Right lobe of liver (tissue), 6 donors: ENCODE measurements at regions not wholly inside any gene's neighbourhood (a gene's known extent, or its start where the extent isn't known, plus 50 kb on each side); places are given as distances from the start of the nearest gene placed in this dataset.

ENCODE experiments used
- ATAC-seq, 4 donors: fragments of 200-7000 bp; cut with Tn5 transposase; one replicate each; pipeline ENCODE4 v1.9.1; 2020; ENCODE audit warnings: mild to moderate bottlenecking in 4 of 4, moderate library complexity in 4 of 4
- DNase-seq, 3 donors: peaks; one replicate each; pipeline ENCODE4 v3.0.0-alpha.2; 2020
- H3K27ac ChIP-seq, 3 donors: fragments of 200-600 bp; one replicate each; pipeline ENCODE4 v1.8.0; 2022
- H3K27me3 ChIP-seq, 2 donors: fragments of 200-600 bp; one replicate each; pipeline ENCODE4 v1.8.0; 2022
- H3K36me3 ChIP-seq, 4 donors: fragments of 200-600 bp; sonication (generic) in 1 of 4; one replicate each; pipeline versions ENCODE4 v1.5.1 to v1.8.0; 2017 to 2022; ENCODE audit warnings: control low read depth in 1 of 4
- H3K4me1 ChIP-seq, 4 donors: fragments of 200-600 bp; sonication (generic) in 1 of 4; one replicate each; pipeline versions ENCODE4 v1.5.1 to v1.8.0; 2017 to 2022; ENCODE audit warnings: control low read depth in 1 of 4
- H3K4me3 ChIP-seq, 3 donors: fragments of 200-600 bp; one replicate each; pipeline ENCODE4 v1.8.0; 2022
- H3K9me3 ChIP-seq, 4 donors: fragments of 200-600 bp; sonication (generic) in 1 of 4; one replicate each; pipeline versions ENCODE4 v1.5.1 to v1.8.0; 2017 to 2022; ENCODE audit warnings: control low read depth in 1 of 4
- CTCF ChIP-seq, 4 donors: fragments of 200-600 bp in 3 of 4; fragments of 450-650 bp in 1 of 4; IDR thresholded peaks; one replicate each; pipeline versions ENCODE4 v1.5.1 to v1.8.0; 2016 to 2022; ENCODE audit warnings: antibody characterized with exemption in 4 of 4, mild to moderate bottlenecking in 2 of 4
- POLR2A ChIP-seq: fragments of 450-650 bp; IDR thresholded peaks from one replicate; pipeline ENCODE4 v1.6.1; 2017; ENCODE audit warnings: antibody characterized with exemption, mild to moderate bottlenecking
- WGBS: methylation state at CpG from one replicate; pipeline ENCODE4 v1.1.6; 2018; ENCODE audit warnings: low coverage, low lambda C conversion rate; ENCODE audit not compliant: insufficient coverage; ENCODE audit errors: missing lambda C conversion rate; 5-methylcytosine and 5-hydroxymethylcytosine counted together
- intact Hi-C, 2 donors: fragments of 100-400 bp; cut with DNase I; formaldehyde crosslinking; loops; one replicate each; pipeline versions ENCODE4 v1.11.2 to v1.14.1; 2022
- donor health status: DM: no; HTN: yes; CAD: no.
- donor health status: DM: no; HTN: no; CAD: no.
- donor health status: DM: no; HTN: no; CAD: no.
- donor health status: DM: no; HTN: yes; CAD: no.
- donor health status: DM: no; HTN: yes; CAD: no.

GRCh38 chr12:31834150-31834549, 105.3 kb upstream of the AMN1 start:
- TF ChIP-seq POLR2A: no peak
- TF ChIP-seq CTCF (IDR thresholded peaks at IDR 0.05): no peak
- H3K4me3 ChIP-seq: no peak overlapping the region
- DNase-seq: no peak
- no peaks in the 10 kb centered on the region for H3K36me3 ChIP-seq
- ATAC-seq: no peak
- H3K27ac ChIP-seq: no peak overlapping the region
- intact Hi-C loops: no loop called here
- WGBS: 94% methylated on average over 7 of the region's 7 CpGs
- H3K9me3 ChIP-seq: no peaks in the 10 kb centered on the region
- H3K4me1 ChIP-seq: no peaks in the 10 kb centered on the region
- H3K27me3 ChIP-seq: no peaks in the 10 kb centered on the region

GRCh38 chr12:31832740-31833729, 104.2 kb upstream of the AMN1 start:
- H3K36me3 ChIP-seq: no peaks in the 10 kb centered on the region
- WGBS: 63% methylated on average over 6 of the region's 7 CpGs
- TF ChIP-seq POLR2A (no peak), CTCF (IDR thresholded peaks at IDR 0.05) (no peak)
- H3K9me3 ChIP-seq: no peaks in the 10 kb centered on the region
- DNase-seq: no peak
- H3K27ac ChIP-seq: no peak overlapping the region
- H3K4me1 ChIP-seq: no peaks in the 10 kb centered on the region
- peak; percentile 11 to 65 (median 40) for ATAC-seq
- H3K4me3 ChIP-seq: no peak overlapping the region
- H3K27me3 ChIP-seq: no peaks in the 10 kb centered on the region
- intact Hi-C loops: no loop called here

- TF ChIP-seq CTCF (IDR thresholded peaks at IDR 0.05) (no peak), POLR2A (no peak)
- H3K4me1 ChIP-seq: no peaks in the 10 kb centered on the region
These were observed 99.2 kb upstream of the AMN1 start for GRCh38 chr12:31828071-31828470.

GRCh38 chr12:31822761-31823160, 93.9 kb upstream of the AMN1 start:
- ATAC-seq (no peak), DNase-seq (no peak)
- TF ChIP-seq CTCF (IDR thresholded peaks at IDR 0.05) (no peak), POLR2A (no peak)
- no peaks in the 10 kb centered on the region for H3K36me3 ChIP-seq
- H3K4me1 ChIP-seq: peaks cover 0 to 14% (median 5%) of the 10 kb centered on the region in 4 donors
- H3K27ac ChIP-seq: no peak overlapping the region
- H3K27me3 ChIP-seq: no peaks in the 10 kb centered on the region
- intact Hi-C loops: no loop called here
- no peak overlapping the region for H3K4me3 ChIP-seq
- peaks cover 0 to 9% (median 0%) of the 10 kb centered on the region in 4 donors for H3K9me3 ChIP-seq

More at GRCh38 chr12:31828071-31828470, 99.2 kb upstream of the AMN1 start:
- H3K27me3 ChIP-seq: no peaks in the 10 kb centered on the region
- H3K9me3 ChIP-seq: peaks cover 0 to 9% (median 0%) of the 10 kb centered on the region in 4 donors
- intact Hi-C loops: no loop called here
- no peak for DNase-seq
- ATAC-seq: no peak
- no peaks in the 10 kb centered on the region for H3K36me3 ChIP-seq
- H3K27ac ChIP-seq: no peak overlapping the region
- H3K4me3 ChIP-seq: no peak overlapping the region
- WGBS: 66% methylated on average over 2 of the region's 2 CpGs
